Aorta (tissue), 5 donors: ENCODE measurements at regions not wholly inside any gene's neighbourhood (a gene's known extent, or its start where the extent isn't known, plus 50 kb on each side); places are given as distances from the start of the nearest gene placed in this dataset.
A peak's percentile ranks its signal among the peaks of the same experiment; 100 is the strongest.

Experiments
- ATAC-seq: fragments of 200-7000 bp; cut with Tn5 transposase; one replicate; pipeline ENCODE4 v1.9.1; 2022; ENCODE audit warnings: moderate library complexity; ENCODE audit not compliant: low FRiP score
- DNase-seq, 2 donors: peaks; one replicate each; pipeline ENCODE4 v3.0.0-alpha.2; 2020
- H3K27ac ChIP-seq, 2 donors: one replicate each; pipeline ENCODE4 v1.5.1; 2013; ENCODE audit warnings: low read length in 2 of 2, mild to moderate bottlenecking in 2 of 2, moderate library complexity in 2 of 2, control low read depth in 1 of 2, inconsistent platforms in 1 of 2, low read depth in 1 of 2
- H3K27me3 ChIP-seq, 2 donors: one replicate each; pipeline ENCODE4 v1.6.1; 2013; ENCODE audit warnings: control low read depth in 1 of 2, low read length in 1 of 2, mild to moderate bottlenecking in 1 of 2, moderate library complexity in 1 of 2; ENCODE audit not compliant: insufficient read depth in 2 of 2, control insufficient read depth in 1 of 2
- H3K36me3 ChIP-seq, 2 donors: one replicate each; pipeline ENCODE4 v1.6.1; 2013; ENCODE audit warnings: control low read depth in 1 of 2, low read length in 1 of 2, mild to moderate bottlenecking in 1 of 2; ENCODE audit not compliant: insufficient read depth in 2 of 2, control insufficient read depth in 1 of 2
- H3K4me1 ChIP-seq, 2 donors: one replicate each; pipeline ENCODE4 v1.6.1; 2013; ENCODE audit warnings: low read length in 2 of 2, control low read depth in 1 of 2, mild to moderate bottlenecking in 1 of 2, moderate library complexity in 1 of 2; ENCODE audit not compliant: insufficient read depth in 2 of 2, control insufficient read depth in 1 of 2
- H3K4me3 ChIP-seq, 2 donors: one replicate each; pipeline ENCODE4 v1.5.1; 2013; ENCODE audit warnings: low read length in 2 of 2, control low read depth in 1 of 2, mild to moderate bottlenecking in 1 of 2
- H3K9me3 ChIP-seq: one replicate; pipeline ENCODE4 v1.6.1; 2013; ENCODE audit warnings: mild to moderate bottlenecking, low read length; ENCODE audit not compliant: control insufficient read depth
- WGBS, 2 donors: extraction: QIAGEN DNeasy Blood & Tissue Kit; methylation state at CpG; one replicate each; pipeline ENCODE4 v1.1.7; 2013; 5-methylcytosine and 5-hydroxymethylcytosine counted together
- intact Hi-C, 2 donors: fragments of 100-400 bp; cut with DNase I; formaldehyde crosslinking; loops; one replicate each; pipeline versions ENCODE4 v1.14.2 to v1.15.0; 2022
- donor health status: healthy with polysubstance abuse.
- donor health status: Bipolar disorder and iron deficiency.
- donor health status: DM: no; HTN: no; CAD: no.
- donor health status: DM: no; HTN: no; CAD: no.
- donor health status: DM: yes; HTN: yes; CAD: no.

DNA sequence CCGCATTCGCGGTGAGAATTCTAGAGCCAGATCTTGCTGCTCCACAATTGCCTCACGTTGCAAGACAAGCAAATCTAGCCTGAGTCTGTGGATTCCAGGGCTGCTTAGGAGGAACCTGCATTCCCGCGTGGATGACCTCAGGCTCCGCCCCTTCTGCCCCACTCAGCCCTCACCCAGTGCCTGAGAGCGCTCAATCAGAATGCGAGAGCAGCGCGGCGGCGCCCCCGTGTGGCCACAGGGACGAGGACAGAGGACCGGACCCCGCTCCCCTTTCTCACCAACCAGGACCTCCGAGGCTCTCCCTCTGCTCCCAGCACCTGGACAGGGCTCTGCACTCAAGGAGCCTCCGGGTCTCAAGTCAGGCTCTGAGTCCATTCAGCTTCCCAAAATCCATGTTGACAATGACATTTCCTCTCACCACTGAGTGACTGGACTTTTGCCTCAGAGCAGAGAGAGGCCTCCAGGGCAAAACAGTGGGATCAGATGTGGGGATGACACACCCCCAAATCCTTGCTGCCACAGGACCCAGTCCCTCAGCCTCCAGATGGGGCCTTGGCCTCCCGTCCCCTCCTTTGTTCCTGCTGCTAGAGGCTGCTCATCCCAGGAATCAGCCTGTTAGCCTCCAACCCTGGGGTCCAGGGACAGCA is 52.0 kb downstream of the RPP21 start:
- WGBS, 2 donors: 12 to 13% methylated on average over 20 of the region's 20 CpGs
- ATAC-seq (peak; percentile 91), DNase-seq (peak; percentile 89 to 96)
- H3K4me3 ChIP-seq: no peak overlapping the region
- no peaks in the 10 kb centered on the region for H3K9me3 ChIP-seq
- intact Hi-C loops: loop anchor here (5.0 kb wide), 1 partner anchor 180 kb away; no protein-coding TSS in a partner anchor
- no peak overlapping the region for H3K27ac ChIP-seq
- H3K4me1 ChIP-seq: no peaks in the 10 kb centered on the region
- no peaks in the 10 kb centered on the region for H3K36me3 ChIP-seq
- no peaks in the 10 kb centered on the region for H3K27me3 ChIP-seq

DNA sequence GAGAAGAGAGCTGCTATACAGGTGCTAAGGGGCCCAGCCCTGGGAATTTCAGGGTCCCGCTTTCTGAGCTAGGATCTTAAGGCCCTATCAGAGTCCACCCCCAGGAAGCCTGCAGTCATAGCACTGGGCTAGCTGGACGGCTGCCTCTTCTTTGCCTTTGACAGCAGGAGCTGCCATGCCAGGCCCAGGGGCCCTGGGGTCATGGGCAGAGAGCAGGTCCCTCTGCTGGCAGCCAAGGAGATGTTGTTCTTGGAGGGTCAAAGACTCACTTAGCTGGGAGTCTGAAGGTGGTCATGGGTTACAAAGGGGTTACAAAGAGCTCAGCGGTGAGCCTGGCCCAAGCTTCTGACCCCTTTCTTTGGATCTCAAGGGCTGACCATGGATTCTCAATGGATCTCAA is 52.7 kb downstream of the RPP21 start:
- no peaks in the 10 kb centered on the region for H3K4me1 ChIP-seq
- no peak for DNase-seq
- no peaks in the 10 kb centered on the region for H3K9me3 ChIP-seq
- ATAC-seq: no peak
- no peak overlapping the region for H3K4me3 ChIP-seq
- 60 to 74% methylated on average over 3 of the region's 3 CpGs for WGBS, 2 donors
- intact Hi-C loops: loop anchor here (5.0 kb wide), 1 partner anchor 180 kb away; no protein-coding TSS in a partner anchor
- no peaks in the 10 kb centered on the region for H3K36me3 ChIP-seq
- H3K27ac ChIP-seq: no peak overlapping the region
- H3K27me3 ChIP-seq: no peaks in the 10 kb centered on the region

DNA sequence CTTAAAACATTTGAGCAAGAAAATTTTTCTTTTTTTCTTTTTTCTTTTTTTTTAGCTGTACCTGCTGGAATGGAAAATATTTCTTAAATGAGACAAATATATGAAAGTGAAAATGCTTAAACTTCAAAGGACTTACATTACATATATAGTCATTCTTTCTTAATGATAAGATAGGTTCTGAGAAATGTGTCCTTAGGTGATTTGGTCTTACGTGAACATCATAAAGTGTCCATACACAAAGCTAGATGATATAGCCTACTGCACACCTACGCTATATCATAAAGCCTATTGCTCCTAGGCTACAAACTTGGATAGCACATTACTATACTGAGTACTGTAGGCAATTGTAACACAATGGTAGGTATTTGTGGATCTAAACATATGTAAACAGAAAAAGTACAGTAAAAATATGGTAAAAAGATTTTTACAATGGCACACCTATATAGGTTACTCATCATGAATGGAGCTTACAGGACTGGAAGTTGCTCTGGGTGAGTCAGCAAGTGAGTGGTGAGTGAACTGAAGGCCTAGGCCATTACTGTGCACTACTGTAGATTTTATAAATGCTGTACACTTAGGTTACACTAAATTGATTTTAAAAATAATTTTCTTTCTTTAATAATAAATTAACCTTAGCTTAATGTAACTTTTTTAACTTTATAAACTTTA is 54.6 kb downstream of the RPP21 start:
- H3K4me1 ChIP-seq: no peaks in the 10 kb centered on the region
- 92 to 95% methylated on average over 2 of the region's 2 CpGs for WGBS, 2 donors
- H3K27ac ChIP-seq: no peak overlapping the region
- H3K36me3 ChIP-seq: no peaks in the 10 kb centered on the region
- H3K9me3 ChIP-seq: no peaks in the 10 kb centered on the region
- no peak overlapping the region for H3K4me3 ChIP-seq
- no peaks in the 10 kb centered on the region for H3K27me3 ChIP-seq
- ATAC-seq (no peak), DNase-seq (no peak)
- intact Hi-C loops: loop anchor here (5.0 kb wide), 1 partner anchor 182 kb away; no protein-coding TSS in a partner anchor

DNA sequence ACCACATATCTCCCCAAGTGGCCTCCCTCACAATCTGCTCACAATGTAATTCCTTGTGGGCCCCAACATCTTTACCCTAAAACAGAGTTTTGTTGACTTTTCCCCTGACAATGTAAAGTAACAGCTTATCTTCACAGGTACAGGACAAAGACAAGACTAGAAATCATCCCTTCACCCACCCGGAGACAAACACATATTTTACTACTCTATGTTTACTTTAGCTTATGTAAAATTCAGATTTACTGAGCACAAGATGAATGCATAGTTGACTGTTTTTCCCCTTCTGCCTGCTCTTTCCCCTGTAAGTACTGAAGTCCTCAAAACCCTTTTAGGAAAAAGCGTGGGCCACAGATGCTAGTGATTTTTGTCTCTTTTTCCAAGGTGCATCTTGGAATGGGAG is 61.0 kb downstream of the RPP21 start:
- Histone ChIP-seq H3K9me3 (peaks cover 8% of the 10 kb centered on the region), H3K4me3 (no peak overlapping the region), H3K27ac (no peak overlapping the region), H3K36me3 (no peaks in the 10 kb centered on the region), H3K4me1 (no peaks in the 10 kb centered on the region), H3K27me3 (no peaks in the 10 kb centered on the region)
- WGBS, 2 donors: 70 to 82% methylated on average over 2 of the region's 2 CpGs
- ATAC-seq (no peak), DNase-seq (no peak)
- intact Hi-C loops: no loop called here

DNA sequence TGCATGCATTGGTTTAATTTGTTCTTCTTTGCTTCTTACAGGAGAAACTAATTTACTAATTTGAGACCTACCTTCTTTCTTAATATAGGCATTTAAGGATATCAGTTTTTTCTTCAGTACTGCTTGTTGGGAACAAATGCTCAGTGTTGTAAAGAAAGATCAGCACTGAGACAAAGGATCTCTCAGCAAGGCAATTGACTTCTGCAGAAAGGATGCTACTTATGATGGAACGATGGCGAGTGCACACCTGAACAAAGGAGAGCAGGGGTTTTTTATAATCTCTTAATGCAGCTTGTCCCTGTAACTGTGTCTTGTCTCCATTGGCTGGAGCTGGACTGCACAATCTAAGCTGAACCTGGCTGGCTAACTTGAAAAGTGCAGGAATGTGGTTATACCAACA is 64.2 kb downstream of the RPP21 start:
- intact Hi-C loops: no loop called here
- H3K27me3 ChIP-seq: no peaks in the 10 kb centered on the region
- H3K36me3 ChIP-seq: no peaks in the 10 kb centered on the region
- no peaks in the 10 kb centered on the region for H3K4me1 ChIP-seq
- DNase-seq: no peak
- H3K4me3 ChIP-seq: no peak overlapping the region
- 69 to 90% methylated on average over 2 of the region's 2 CpGs for WGBS, 2 donors
- no peak for ATAC-seq
- H3K27ac ChIP-seq: no peak overlapping the region
- H3K9me3 ChIP-seq: peaks cover 9% of the 10 kb centered on the region

DNA sequence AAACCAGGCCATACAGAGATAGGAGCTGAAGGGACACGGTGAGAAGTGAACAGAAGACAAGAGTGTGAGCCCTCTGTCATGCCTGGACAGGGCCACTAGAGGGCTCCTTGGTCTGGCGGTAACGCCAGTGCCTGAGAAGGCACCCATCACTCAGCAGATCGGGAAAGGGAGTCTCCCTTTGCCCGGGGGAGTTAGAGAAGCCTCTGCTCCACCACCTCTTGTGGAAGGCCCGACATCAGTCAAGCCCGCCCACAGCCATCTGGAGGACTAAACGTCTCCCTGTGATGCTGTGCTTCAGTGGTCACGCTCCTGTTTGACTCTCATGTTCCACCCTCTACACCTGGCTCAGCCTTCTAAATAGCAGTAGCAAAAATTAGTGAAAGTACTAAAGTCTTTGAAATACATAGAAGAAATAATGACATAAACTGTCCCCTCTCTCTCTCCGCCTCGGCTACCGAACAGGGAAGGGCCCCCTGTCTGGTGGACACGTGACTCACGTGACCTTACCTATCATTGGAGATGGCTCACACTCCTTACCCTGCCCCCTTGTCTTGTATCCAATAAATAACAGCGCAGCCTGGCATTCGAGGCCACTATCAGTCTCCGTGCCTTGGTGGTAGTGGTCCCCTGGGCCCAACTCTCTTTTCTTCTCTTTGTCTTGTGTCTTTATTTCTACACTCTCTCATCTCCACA is 66.7 kb downstream of the RPP21 start:
- WGBS, 2 donors: 33 to 36% methylated on average over 17 of the region's 17 CpGs
- Histone ChIP-seq H3K36me3 (no peaks in the 10 kb centered on the region), H3K27ac (no peak overlapping the region), H3K27me3 (no peaks in the 10 kb centered on the region), H3K4me1 (no peaks in the 10 kb centered on the region), H3K4me3 (no peak overlapping the region), H3K9me3 (peaks cover 9% of the 10 kb centered on the region)
- DNase-seq (peak in 1 of 2 donors; percentile 70), ATAC-seq (no peak)
- intact Hi-C loops: no loop called here

DNA sequence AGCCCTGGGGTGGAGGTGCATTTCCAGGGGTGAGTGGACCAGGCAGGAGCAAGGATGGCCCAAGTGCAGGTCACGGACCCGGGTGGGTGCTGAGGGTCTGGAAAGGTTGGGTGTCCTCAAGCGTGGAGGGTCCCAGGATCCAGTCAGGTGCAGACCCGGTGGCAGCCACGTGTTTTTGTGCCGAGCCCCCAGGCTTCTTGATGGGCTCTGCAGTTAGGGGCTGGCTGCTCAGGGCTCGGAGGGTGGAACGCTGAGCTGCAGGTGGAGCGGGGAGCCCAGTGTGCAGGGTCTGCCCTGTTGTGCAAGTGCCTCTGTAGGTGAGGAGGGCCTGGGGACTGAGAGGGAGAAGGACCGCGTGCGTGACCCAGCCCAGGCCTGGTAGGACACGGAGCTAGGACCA is 70.9 kb upstream of the HLA-E start:
- intact Hi-C loops: no loop called here
- WGBS, 2 donors: 71 to 75% methylated on average over 11 to 13 of the region's 13 CpGs
- DNase-seq (no peak), ATAC-seq (peak; percentile 36)
- no peak overlapping the region for H3K4me3 ChIP-seq
- no peaks in the 10 kb centered on the region for H3K36me3 ChIP-seq
- no peak overlapping the region for H3K27ac ChIP-seq
- no peaks in the 10 kb centered on the region for H3K9me3 ChIP-seq
- no peaks in the 10 kb centered on the region for H3K4me1 ChIP-seq
- H3K27me3 ChIP-seq: no peaks in the 10 kb centered on the region

DNA sequence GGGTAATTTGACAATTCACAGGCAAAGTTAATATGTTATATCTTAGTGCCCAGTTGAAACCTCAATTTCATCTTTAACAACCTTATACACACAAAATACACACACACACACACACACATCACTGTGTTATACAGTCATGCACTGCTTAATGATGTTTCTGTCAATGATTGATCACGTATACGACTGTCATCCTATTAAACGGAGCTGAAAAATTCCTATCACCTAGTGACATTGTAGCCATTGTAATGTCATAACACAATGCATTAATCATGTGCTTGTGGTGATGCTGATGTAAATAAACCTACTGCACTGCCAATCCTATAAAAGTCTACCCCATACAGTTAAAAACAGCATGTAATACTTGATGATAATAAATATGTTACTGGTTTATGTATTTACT is 64.8 kb upstream of the HLA-E start:
- no peak for DNase-seq
- Histone ChIP-seq H3K9me3 (peaks cover 2% of the 10 kb centered on the region), H3K4me3 (no peak overlapping the region), H3K36me3 (no peaks in the 10 kb centered on the region), H3K27me3 (peaks cover 0 to 3% of the 10 kb centered on the region in 2 donors), H3K27ac (no peak overlapping the region), H3K4me1 (no peaks in the 10 kb centered on the region)
- intact Hi-C loops: no loop called here
- no peak for ATAC-seq
- 63 to 76% methylated on average over 3 of the region's 3 CpGs for WGBS, 2 donors
